Tongue (tissue), 1 donor: ENCODE measurements at regions not wholly inside any gene's neighbourhood (a gene's known extent, or its start where the extent isn't known, plus 50 kb on each side); places are given as distances from the start of the nearest gene placed in this dataset.
"Not testable (repeated sequence)": the region's sequence is repeated elsewhere in the genome, so short reads cannot be mapped to it uniquely, and the experiment has no call there.

Experiments
- DNase-seq: peaks from one replicate; pipeline ENCODE4 v3.0.0-alpha.2; 2015

DNA sequence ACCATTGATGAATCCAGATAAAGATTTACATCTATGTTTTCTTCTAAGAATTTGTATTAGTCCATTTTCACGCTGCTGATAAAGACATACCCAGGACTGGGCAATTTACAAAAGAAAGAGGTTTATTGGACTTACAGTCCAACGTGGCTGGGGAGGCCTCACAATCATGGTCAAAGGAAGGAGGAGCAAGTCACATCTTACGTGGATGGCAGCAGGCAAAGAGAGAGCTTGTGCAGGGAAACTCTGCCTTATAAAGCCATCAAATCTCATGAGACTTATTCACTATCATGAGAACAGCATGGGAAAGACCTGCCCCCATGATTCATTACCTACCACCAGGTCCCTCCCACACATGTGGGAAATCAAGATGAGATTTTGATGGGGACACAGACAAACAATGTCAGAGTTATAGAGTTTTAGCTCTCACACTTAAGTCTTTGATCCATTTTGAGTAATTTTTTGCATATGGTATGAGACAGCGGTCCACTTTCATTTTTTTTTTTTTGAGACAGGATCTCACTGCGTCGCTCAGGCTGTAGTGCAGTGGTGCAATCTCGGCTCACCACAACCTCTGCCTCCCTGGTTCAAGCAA is 53.5 kb upstream of the JADE2 start:
- not testable (repeated sequence) for DNase-seq

DNA sequence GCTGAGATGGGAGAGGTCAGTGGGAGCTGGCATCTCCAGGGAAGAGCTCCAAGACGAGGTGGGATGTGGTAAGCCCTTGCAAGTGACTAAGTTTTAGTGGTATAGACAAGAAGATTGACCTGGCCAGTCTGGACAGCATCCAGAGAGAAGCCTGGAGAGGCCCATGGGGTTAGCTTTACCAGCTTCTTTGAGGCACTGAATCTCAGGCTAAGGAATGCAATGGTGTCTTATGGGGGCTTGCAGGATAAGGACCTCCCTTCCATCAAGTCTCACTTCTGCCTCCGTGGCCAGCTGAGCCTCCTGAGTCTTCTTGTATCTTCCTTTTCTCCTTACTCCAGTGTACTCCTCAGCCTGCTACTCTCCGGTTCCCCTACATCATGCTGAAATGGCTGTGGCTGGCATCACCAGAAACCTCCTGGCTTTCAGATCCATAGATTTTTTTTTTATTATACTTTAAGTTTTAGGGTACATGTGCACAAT is 56.5 kb upstream of the JADE2 start:
- DNase-seq: no peak

DNA sequence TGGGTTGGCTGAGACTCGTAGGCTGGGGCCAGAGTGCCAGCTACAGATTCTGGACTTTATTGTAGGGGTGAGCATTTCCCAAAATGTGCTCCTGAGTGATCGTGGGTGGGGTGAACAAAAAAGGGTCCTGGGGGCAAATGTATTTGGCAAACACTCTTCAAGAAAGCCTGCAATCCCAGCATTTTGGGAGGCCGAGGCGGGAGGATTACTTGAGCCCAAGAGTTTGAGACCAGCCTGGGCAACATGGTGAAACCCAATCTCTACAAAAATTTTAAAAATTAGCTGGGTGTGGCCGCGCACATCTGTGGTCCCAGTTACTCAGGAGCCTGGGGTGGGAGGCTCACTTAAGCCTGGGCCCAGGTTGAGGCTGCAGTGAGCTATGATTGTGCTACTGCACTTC is 55.5 kb upstream of the CDKN2AIPNL start:
- DNase-seq: no peak

DNA sequence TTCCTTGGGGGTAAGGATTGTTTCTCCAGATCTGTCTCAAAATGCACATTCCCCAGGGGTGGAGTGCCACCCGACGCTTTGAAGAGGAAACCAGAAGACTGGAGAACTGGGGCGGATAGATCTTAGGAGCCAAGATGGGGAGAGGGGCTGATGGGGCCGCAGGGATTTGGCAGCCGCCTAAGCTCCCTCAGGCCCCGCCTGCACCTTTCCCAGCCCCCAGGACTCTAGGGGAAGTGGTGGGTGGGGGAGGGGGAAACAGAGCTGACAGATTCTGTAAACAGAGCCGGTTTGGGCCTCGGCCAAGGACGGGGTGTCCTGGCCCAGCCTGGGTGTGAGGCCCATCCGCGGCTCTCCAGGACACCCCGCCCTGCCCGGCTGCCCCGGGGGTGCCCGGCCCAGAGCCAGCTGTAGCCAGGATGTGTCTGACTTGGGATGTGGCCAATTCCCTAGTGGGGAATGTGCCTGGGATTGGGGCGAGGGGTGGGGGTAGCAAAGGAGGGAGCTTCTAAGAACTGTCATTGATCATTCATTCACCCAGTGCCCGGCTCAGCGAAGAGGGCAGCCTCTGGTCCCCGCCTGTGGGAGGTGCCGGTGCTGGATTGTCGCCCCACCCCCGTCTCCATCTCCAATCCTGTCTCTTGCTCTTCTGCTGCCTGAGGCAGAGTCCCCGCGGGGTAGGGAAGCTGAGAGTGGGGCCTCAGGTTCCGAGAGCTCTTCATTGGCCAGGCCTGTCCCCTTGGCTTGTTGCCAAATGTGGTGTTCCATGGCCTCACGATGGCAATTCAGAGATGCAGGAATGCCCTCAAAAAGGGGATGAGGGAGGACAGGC is 54.8 kb upstream of the CDKN2AIPNL start:
- peak; percentile 81 for DNase-seq

DNA sequence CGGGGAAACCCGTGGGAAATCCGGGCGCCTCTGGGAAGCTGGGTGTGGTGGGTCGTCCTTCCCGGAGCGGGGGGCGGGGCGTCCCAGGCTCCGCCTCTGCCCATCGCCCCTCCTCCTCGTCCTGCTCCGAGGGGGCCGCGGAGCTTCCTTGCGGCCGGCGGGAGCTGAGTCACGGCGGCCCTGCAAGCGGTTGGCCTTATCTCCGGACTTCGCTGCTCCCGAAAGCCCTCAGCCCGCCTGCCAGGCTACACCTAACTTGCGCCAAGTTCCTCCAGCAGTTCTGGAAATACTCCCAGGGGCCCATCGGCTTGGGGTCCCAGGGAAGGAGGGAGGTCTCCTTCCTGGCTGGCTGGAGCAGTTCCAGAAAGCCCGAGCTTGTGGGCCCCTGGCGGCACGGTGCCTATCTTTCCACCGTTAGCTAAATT is 54.1 kb upstream of the CDKN2AIPNL start:
- DNase-seq: peak; percentile 75

DNA sequence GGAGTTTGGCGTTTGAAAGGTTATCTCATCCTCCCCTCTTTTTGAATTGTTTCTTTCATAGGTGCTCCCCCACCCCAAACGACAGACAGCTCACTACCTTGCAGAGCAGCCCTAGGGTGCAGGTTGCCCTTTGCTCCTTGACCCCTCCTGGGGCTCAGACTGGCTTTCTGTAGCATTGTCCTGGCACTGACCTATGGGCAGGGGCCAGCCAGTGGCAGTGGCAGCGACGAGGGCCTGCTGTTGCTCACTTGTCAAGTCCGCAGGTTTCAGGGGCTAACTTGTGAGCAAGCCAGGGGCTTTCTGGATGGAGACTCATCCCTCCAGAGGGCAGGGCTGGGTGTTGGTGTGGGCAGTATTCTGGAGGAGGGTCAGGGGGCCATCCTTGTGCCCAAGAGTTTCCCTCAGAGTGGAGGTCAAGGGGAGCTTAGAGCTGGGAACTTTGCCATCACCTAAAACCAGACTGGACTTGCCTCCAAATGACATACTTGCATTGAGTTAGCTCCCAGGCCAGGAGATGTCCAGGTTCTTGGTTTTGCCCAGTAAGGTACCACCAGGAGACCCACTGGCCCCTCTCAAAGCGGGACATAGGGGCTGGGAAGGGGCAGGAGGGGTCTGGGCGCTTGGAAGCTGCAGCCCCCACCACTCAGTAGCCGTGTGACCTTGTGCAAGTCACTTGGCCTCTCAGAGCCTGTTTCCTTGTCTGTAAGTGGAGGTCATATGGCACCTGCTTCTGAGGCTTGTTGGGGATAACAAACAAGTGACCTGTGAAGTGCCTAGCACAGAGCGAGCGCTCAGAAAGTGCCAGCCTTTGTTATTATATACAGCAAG is 53.5 kb upstream of the CDKN2AIPNL start:
- DNase-seq: no peak

DNA sequence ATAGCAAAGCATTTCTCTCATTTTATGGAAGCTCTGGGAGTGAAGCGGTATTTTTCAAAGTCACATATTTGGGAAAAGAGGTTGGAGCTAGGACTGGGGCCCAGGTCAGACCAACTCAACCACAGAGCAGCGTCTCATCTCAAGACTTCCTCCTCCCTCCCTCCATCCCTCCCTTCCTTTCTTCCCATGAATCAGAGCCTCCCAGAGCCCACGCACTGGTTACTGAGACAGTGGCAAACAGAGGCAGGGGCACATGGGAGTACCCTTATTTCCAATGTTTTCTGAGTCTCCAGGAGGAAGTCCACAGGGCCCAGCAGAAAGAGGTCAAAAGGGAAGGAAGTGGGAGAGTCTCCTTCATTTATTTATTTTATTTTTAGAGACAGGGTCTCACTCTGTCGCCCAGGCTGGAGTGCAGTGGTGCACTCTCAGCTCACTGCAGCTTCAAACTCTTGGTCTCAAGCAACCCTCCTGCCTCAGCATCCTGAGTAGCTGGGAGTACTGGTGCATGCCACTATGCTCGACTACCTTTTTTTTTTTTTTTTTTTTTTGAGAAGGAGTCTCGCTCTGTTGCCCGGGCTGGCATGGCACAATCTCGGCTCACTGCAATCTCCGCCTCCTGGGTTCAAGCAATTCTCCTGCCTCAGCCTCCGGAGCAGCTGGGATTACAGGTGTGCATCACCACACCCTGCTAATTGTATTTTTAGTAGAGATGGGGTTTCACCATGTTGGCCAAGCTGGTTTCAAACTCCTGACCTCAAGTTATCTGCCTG is 52.5 kb upstream of the CDKN2AIPNL start:
- no peak for DNase-seq

DNA sequence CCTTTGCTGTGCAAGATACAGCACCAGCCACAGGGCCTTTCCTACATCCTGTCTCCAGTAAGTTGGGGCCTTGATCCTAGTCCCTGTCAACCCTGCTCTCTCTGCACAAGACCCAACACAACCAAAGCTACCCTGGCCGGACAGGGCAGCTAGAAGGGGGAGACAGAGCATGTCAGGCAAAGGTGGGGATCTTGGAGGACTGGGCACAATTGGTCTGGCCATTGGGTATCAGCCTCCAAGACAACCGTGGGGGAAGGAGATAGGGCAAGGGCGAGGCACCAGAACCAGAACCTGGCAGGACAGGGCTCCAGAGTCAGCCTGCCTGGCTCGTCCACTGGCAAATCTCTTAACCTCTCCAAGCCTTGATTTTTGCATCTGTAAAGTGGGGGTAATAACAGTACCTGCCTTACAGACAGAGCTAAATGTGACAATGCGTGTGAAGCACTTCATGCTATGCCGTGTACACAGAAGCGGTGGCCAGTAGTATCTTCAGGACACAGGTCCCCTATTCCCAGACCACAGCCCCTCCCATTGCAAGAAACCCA is 51.6 kb upstream of the CDKN2AIPNL start:
- no peak for DNase-seq

DNA sequence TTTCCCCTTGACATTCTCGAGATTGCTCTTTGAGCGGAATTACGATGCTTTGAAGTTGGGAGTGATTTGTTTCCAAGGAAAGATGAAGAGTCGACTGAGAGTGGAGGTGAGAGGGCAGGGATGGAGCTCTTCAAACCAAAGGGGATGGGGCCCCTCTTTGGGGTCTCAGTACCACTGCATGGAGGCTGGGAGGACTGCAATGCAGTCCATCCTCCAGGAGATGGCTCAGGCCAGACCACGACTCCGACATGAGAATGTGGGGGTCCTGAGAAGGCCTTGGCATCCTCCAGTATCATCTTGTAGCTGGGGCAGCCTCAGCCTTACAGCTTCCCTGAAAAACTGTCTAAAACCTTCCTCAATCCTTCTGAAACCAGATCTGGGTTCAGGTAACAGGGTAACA is 51.1 kb upstream of the CDKN2AIPNL start:
- no peak for DNase-seq

DNA sequence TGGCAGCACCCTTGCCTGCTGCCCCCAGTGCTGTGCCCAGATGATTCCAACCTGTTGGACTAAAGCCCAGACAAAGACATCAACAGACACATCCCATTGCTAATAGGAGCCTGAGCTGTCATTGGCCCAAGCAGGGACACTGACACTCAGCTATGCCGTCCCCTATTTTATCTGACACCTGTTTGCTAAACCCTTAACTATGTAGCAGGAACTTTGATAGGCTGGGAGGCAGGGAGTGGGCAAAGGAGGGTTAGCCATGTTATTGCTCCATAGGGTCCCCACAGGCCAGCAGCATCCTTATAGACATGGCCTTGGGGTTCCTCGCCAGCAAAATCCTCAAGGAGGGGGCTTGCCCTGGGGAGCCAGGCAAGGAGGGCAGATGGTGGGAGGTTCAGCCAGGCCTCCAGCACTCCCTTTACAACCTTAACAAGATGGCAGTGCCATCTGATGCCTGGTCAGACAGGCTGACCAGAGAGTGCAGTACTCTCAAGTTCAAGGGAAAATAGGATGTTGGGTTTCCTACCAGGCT is 50.4 kb upstream of the CDKN2AIPNL start:
- no peak for DNase-seq
